Suprapubic skin (tissue), 4 donors: ENCODE measurements at regions not wholly inside any gene's neighbourhood (a gene's known extent, or its start where the extent isn't known, plus 50 kb on each side); places are given as distances from the start of the nearest gene placed in this dataset.

ENCODE experiments used
- DNase-seq, 2 donors: peaks; one replicate each; pipeline ENCODE4 v3.0.0-alpha.2; 2019; ENCODE audit warnings: low spot score in 2 of 2
- H3K27ac ChIP-seq: fragments of 200-600 bp; sonication (generic); one replicate; pipeline ENCODE4 v1.5.1; 2019
- H3K27me3 ChIP-seq: fragments of 200-600 bp; sonication (generic); one replicate; pipeline ENCODE4 v1.5.1; 2019
- H3K36me3 ChIP-seq: fragments of 200-600 bp; sonication (generic); one replicate; pipeline ENCODE4 v1.5.1; 2019
- H3K4me1 ChIP-seq: fragments of 200-600 bp; sonication (generic); one replicate; pipeline ENCODE4 v1.5.1; 2019
- H3K4me3 ChIP-seq: fragments of 200-600 bp; sonication (generic); one replicate; pipeline ENCODE4 v1.5.1; 2019; ENCODE audit warnings: mild to moderate bottlenecking
- H3K9me3 ChIP-seq: fragments of 200-600 bp; sonication (generic); one replicate; pipeline ENCODE4 v1.5.1; 2019
- EP300 ChIP-seq: sonication (generic); formaldehyde crosslinking; IDR thresholded peaks from one replicate; pipeline ENCODE4 v1.6.1; 2017; ENCODE audit warnings: antibody characterized with exemption
- POLR2A ChIP-seq, 2 donors: fragments of 450-650 bp; IDR thresholded peaks; one replicate each; pipeline ENCODE4 v1.6.1; 2017; ENCODE audit warnings: antibody characterized with exemption in 2 of 2, mild to moderate bottlenecking in 2 of 2, moderate library complexity in 2 of 2
- POLR2AphosphoS5 ChIP-seq, 3 donors: sonication (generic); formaldehyde crosslinking; IDR thresholded peaks; one replicate each; pipeline ENCODE4 v1.6.1; 2017; ENCODE audit warnings: antibody characterized with exemption in 3 of 3
- WGBS: methylation state at CpG from one replicate; pipeline ENCODE4 v1.1.5; 2018; 5-methylcytosine and 5-hydroxymethylcytosine counted together
- TF ChIP-seq, protein P1 (sequence below), 2 donors: fragments of 200-600 bp in 1 of 2; fragments of 450-650 bp in 1 of 2; sonication (generic) in 1 of 2; IDR thresholded peaks; one replicate each; pipeline ENCODE4 v1.5.1; 2016 to 2019; ENCODE audit warnings: antibody characterized with exemption in 2 of 2, mild to moderate bottlenecking in 1 of 2, moderate library complexity in 1 of 2

DNA sequence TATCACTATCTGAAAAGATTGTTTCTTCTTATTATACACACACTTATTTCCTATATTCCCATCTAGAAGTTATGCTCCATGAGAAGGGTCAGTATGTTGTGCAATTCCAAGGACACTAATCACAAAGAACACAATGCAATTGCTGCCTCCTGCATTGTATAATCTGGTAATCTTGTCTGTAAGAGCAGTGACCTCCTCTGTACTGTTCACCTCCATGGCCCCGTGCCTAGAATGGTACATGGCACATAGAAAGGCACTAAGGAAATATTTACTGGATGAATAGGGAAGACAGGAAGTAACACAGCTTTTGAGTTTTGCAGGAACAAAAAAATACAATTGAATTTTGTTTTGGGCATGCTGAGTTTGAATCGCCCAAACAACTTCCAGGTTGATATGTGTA lies 214.6 kb upstream of the SALL1 start:
- Histone ChIP-seq H3K4me3 (no peak overlapping the region), H3K9me3 (no peaks in the 10 kb centered on the region), H3K27me3 (no peaks in the 10 kb centered on the region), H3K27ac (no peak overlapping the region), H3K4me1 (no peaks in the 10 kb centered on the region), H3K36me3 (no peaks in the 10 kb centered on the region)
- DNase-seq, result no peak
- 85% methylated on average over 2 of the region's 2 CpGs for WGBS
- TF ChIP-seq, protein P1, sequence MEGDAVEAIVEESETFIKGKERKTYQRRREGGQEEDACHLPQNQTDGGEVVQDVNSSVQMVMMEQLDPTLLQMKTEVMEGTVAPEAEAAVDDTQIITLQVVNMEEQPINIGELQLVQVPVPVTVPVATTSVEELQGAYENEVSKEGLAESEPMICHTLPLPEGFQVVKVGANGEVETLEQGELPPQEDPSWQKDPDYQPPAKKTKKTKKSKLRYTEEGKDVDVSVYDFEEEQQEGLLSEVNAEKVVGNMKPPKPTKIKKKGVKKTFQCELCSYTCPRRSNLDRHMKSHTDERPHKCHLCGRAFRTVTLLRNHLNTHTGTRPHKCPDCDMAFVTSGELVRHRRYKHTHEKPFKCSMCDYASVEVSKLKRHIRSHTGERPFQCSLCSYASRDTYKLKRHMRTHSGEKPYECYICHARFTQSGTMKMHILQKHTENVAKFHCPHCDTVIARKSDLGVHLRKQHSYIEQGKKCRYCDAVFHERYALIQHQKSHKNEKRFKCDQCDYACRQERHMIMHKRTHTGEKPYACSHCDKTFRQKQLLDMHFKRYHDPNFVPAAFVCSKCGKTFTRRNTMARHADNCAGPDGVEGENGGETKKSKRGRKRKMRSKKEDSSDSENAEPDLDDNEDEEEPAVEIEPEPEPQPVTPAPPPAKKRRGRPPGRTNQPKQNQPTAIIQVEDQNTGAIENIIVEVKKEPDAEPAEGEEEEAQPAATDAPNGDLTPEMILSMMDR (IDR thresholded peaks at IDR 0.05), result no peak
- no peak for TF ChIP-seq POLR2A (IDR thresholded peaks at IDR 0.05)
- TF ChIP-seq POLR2AphosphoS5 (IDR thresholded peaks at IDR 0.05), result no peak
- no peak for TF ChIP-seq EP300

DNA sequence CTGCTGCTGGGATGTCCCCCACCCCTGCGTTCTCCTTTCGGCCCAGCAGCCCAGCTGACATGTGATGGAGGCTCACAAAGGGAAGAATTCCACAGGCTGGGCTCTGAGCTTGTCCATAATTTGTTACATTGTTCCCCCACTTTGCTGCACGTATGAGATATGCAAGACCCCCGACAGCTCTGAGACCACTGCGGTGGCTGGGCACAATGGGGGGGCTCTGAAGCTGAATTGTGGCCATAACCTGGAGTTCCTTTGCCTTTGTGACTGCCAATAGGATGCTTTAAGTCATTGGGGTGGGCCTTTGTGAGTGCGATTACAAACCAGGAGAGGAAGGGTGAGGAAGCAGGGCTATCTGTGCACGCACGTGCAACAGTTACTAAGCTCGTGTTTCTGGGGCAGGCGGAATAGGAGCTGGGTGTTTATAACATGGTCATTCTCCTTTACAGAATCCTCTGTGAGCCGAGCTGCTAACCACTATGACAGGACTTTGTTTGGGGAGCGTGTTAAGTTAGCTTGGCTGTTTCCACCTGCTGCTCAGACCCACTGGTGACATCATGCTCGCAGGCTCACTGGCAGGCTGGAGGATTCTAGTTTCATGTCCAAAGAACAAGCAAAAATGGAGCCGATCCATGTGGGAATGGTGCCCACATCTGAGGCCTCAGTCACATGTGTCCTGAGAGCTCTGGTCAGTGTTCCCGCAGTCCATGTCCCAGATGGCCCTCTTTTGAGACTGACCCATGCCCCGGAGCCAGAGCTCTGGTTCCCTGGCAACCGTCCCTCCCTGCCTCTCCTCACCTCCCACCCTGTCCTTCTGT lies 208.3 kb upstream of the SALL1 start:
- no peaks in the 10 kb centered on the region for H3K36me3 ChIP-seq
- no peak for DNase-seq
- TF ChIP-seq, protein P1 (IDR thresholded peaks at IDR 0.05), result no peak
- TF ChIP-seq POLR2A (IDR thresholded peaks at IDR 0.05) (no peak), POLR2AphosphoS5 (IDR thresholded peaks at IDR 0.05) (no peak), EP300 (no peak)
- no peak overlapping the region for H3K27ac ChIP-seq
- WGBS, result 54% methylated on average over 16 of the region's 17 CpGs
- no peaks in the 10 kb centered on the region for H3K27me3 ChIP-seq
- no peaks in the 10 kb centered on the region for H3K9me3 ChIP-seq
- no peak overlapping the region for H3K4me3 ChIP-seq
- no peaks in the 10 kb centered on the region for H3K4me1 ChIP-seq

DNA sequence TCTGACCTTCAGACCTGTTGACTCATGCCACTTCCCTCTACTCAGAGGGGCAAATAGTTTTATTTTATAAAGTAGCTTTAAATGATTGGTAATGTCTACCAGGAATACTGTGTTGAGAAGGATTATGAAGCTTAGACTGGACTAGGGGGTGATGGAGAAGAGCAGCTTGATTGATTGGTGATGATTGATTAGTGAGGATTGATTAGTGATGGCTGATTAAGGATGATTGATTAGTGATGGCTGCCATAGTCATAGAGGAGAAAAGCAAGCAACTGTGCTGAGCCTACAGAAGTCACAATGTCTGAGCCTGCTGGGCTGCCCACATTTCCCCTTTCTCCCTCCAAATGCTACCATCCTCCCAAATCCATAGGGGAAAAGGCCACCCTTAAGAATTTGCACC lies 206.8 kb upstream of the SALL1 start:
- H3K4me3 ChIP-seq, result no peak overlapping the region
- TF ChIP-seq POLR2AphosphoS5 (IDR thresholded peaks at IDR 0.05) (no peak), EP300 (no peak), POLR2A (IDR thresholded peaks at IDR 0.05) (no peak)
- TF ChIP-seq, protein P1 (IDR thresholded peaks at IDR 0.05), result no peak
- no peak for DNase-seq
- H3K27ac ChIP-seq, result no peak overlapping the region
- H3K4me1 ChIP-seq, result no peaks in the 10 kb centered on the region
- H3K27me3 ChIP-seq, result no peaks in the 10 kb centered on the region
- H3K36me3 ChIP-seq, result no peaks in the 10 kb centered on the region
- H3K9me3 ChIP-seq, result no peaks in the 10 kb centered on the region

DNA sequence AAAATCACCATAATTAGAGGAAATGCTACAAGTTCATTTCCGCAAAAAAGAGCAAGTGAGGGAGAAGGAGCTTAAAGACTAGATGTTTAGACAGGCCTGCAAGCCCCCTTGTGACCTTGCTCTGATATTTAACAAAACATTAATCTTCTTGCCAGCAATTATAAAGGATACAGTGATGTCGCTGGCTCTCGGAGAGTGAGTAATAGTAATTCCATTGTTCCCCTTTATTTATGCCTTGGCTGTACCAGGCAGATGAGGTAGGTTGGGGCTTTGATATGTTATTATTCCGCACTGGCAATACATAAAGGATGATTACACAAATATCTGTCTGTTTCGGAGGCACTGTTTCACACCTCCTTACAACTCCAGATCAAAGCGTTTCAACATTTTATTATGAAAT lies 204.8 kb upstream of the SALL1 start:
- H3K4me1 ChIP-seq, result no peaks in the 10 kb centered on the region
- TF ChIP-seq POLR2AphosphoS5 (IDR thresholded peaks at IDR 0.05) (no peak), POLR2A (IDR thresholded peaks at IDR 0.05) (no peak), EP300 (no peak)
- TF ChIP-seq, protein P1 (IDR thresholded peaks at IDR 0.05), result no peak
- no peak overlapping the region for H3K4me3 ChIP-seq
- H3K27me3 ChIP-seq, result no peaks in the 10 kb centered on the region
- H3K9me3 ChIP-seq, result no peaks in the 10 kb centered on the region
- no peaks in the 10 kb centered on the region for H3K36me3 ChIP-seq
- 80% methylated on average over 6 of the region's 6 CpGs for WGBS
- no peak for DNase-seq
- no peak overlapping the region for H3K27ac ChIP-seq

DNA sequence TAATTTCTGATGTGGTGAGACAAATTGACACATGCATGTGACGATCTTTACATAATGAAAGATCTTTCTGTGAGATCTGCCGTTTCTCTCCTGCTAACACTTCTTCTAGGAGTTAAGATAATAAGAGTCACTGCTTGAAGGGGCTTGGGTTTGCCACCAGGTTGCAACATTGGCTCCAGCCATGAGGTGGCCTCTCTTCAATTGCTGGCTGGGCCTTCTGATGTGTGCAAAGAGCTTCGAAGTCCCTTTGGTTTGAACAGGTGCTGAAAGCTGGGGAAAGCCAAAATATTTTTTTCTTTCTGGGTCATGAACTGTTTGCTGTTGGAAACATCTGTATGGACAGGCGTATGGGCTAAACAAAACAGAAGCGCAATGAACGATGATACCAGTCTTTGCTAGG lies 204.1 kb upstream of the SALL1 start:
- TF ChIP-seq EP300, result no peak
- no peak for TF ChIP-seq POLR2A (IDR thresholded peaks at IDR 0.05)
- TF ChIP-seq, protein P1 (IDR thresholded peaks at IDR 0.05), result no peak
- no peak for TF ChIP-seq POLR2AphosphoS5 (IDR thresholded peaks at IDR 0.05)
- 86% methylated on average over 6 of the region's 6 CpGs for WGBS
- Histone ChIP-seq H3K36me3 (no peaks in the 10 kb centered on the region), H3K27ac (no peak overlapping the region), H3K9me3 (no peaks in the 10 kb centered on the region), H3K4me1 (no peaks in the 10 kb centered on the region), H3K4me3 (no peak overlapping the region), H3K27me3 (no peaks in the 10 kb centered on the region)
- no peak for DNase-seq
